ENCODE measurements at regions not wholly inside any gene's neighbourhood (a gene's known extent, or its start where the extent isn't known, plus 50 kb on each side); places are given as distances from the start of the nearest gene placed in this dataset.

DNA sequence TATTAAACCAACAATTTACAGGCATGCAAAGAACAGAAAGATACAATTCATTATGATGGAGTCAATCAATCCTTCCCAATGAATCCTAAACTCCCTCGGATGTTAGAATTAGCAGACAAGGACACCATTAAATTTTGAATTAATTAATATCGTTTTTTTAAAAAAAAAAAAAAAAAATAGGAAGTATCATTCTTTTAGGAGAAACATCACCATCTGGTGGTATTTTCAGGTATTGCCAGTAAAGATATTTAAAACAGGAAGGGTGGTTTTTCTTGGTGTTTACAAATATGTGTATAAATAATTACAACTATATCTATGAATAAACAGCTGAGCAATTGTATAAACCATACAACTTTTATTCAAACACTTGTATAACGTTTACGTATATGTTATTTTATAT is 564.4 kb downstream of the HAO1 start:
- no peaks in the 10 kb centered on the region for H3F3A ChIP-seq (replicated peaks; ENCODE audit: insufficient read depth)
- H3K9me3 ChIP-seq: 0 out of 2 replicates have a peak, but pooled peaks cover 3% of the 10 kb centered on the region
- H3K4me3 ChIP-seq (ENCODE audit: low read depth in 2 of 2, low read length in 1 of 2): no peak overlapping the region
- no peak overlapping the region for H2AFZ ChIP-seq (ENCODE audit: low read depth)
- POLR2A ChIA-PET: no interaction called here
- H3K9ac ChIP-seq: no peak overlapping the region
- no peak overlapping the region for H3K4me2 ChIP-seq
- no peaks in the 10 kb centered on the region for H3K79me2 ChIP-seq (ENCODE audit: insufficient read depth)
- no peaks in the 10 kb centered on the region for H3K9me2 ChIP-seq
- no peaks in the 10 kb centered on the region for H3K4me1 ChIP-seq (ENCODE audit: control insufficient read depth in 1 of 2, insufficient read depth in 2 of 2, low read depth in 1 of 2, low read length in 1 of 2)
- CTCF ChIA-PET: interaction anchor here (0.6 to 2.1 kb wide), 7 partner anchors 9 to 909 kb away, joined by 3 to 5 read pairs (median 3); no protein-coding TSS in a partner anchor
- no peaks in the 10 kb centered on the region for H4K20me1 ChIP-seq (ENCODE audit: insufficient read depth)
- no peak for DNase-seq
- WGBS (ENCODE audit: low lambda C conversion rate): 20% methylated on average over 4 of the region's 4 CpGs
- no peaks in the 10 kb centered on the region for H3K27me3 ChIP-seq (ENCODE audit: insufficient read depth)
- no peaks in the 10 kb centered on the region for H3K36me3 ChIP-seq (replicated peaks in 1 of 2; ENCODE audit: control insufficient read depth in 1 of 2, insufficient read depth in 2 of 2, low read length in 1 of 2)
- no peak overlapping the region for H3K27ac ChIP-seq (ENCODE audit: low read depth in 2 of 2, low read length in 1 of 2)
- TF ChIP-seq GABPA (IDR thresholded peaks at IDR 0.05; ENCODE audit: low read depth): no peak
- TF ChIP-seq TEAD4 (IDR thresholded peaks at IDR 0.05; ENCODE audit: borderline replicate concordance, insufficient read depth): no peak
- TF ChIP-seq, protein P1, sequence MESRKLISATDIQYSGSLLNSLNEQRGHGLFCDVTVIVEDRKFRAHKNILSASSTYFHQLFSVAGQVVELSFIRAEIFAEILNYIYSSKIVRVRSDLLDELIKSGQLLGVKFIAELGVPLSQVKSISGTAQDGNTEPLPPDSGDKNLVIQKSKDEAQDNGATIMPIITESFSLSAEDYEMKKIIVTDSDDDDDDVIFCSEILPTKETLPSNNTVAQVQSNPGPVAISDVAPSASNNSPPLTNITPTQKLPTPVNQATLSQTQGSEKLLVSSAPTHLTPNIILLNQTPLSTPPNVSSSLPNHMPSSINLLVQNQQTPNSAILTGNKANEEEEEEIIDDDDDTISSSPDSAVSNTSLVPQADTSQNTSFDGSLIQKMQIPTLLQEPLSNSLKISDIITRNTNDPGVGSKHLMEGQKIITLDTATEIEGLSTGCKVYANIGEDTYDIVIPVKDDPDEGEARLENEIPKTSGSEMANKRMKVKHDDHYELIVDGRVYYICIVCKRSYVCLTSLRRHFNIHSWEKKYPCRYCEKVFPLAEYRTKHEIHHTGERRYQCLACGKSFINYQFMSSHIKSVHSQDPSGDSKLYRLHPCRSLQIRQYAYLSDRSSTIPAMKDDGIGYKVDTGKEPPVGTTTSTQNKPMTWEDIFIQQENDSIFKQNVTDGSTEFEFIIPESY (IDR thresholded peaks at IDR 0.05; ENCODE audit: borderline replicate concordance, low read depth): no peak
- peak; percentile 55 for TF ChIP-seq CTCF (IDR thresholded peaks at IDR 0.05)
- no peak for TF ChIP-seq RFX5 (IDR thresholded peaks at IDR 0.05; ENCODE audit: low read length)
- peak; percentile 19; the same call in 1 of the 2 replicates for TF ChIP-seq RAD21 (IDR thresholded peaks at IDR 0.05; ENCODE audit: low read length)

- Histone ChIP-seq H2AFZ (ENCODE audit: low read depth) (no peak overlapping the region), H3K9ac (no peak overlapping the region), H3K4me3 (ENCODE audit: low read depth in 2 of 2, low read length in 1 of 2) (no peak overlapping the region), H3K4me1 (ENCODE audit: control insufficient read depth in 1 of 2, insufficient read depth in 2 of 2, low read depth in 1 of 2, low read length in 1 of 2) (no peaks in the 10 kb centered on the region), H3K4me2 (no peak overlapping the region), H3K79me2 (ENCODE audit: insufficient read depth) (no peaks in the 10 kb centered on the region), H3F3A (replicated peaks; ENCODE audit: insufficient read depth) (no peaks in the 10 kb centered on the region), H3K27ac (ENCODE audit: low read depth in 2 of 2, low read length in 1 of 2) (no peak overlapping the region), H3K9me3 (0 out of 2 replicates have a peak, but pooled peaks cover 3% of the 10 kb centered on the region), H3K36me3 (replicated peaks in 1 of 2; ENCODE audit: control insufficient read depth in 1 of 2, insufficient read depth in 2 of 2, low read length in 1 of 2) (no peaks in the 10 kb centered on the region), H3K27me3 (ENCODE audit: insufficient read depth) (no peaks in the 10 kb centered on the region), H4K20me1 (ENCODE audit: insufficient read depth) (no peaks in the 10 kb centered on the region), H3K9me2 (no peaks in the 10 kb centered on the region)
- TF ChIP-seq JUND (IDR thresholded peaks at IDR 0.05) (no peak), IRF3 (IDR thresholded peaks at IDR 0.05; ENCODE audit: low read depth, low read length) (no peak), FOSL2 (IDR thresholded peaks at IDR 0.05; ENCODE audit: borderline replicate concordance, low read depth) (no peak), GATA2 (CRISPR knock-in tag; IDR thresholded peaks at IDR 0.05) (no peak), CHD2 (IDR thresholded peaks at IDR 0.05; ENCODE audit: low read length, partially characterized antibody) (no peak), ELF1 (IDR thresholded peaks at IDR 0.05) (no peak), TAF1 (IDR thresholded peaks at IDR 0.05; ENCODE audit: borderline replicate concordance, low read depth, low read length) (no peak), SMC3 (IDR thresholded peaks at IDR 0.05; ENCODE audit: low read depth, low read length) (no peak), MXI1 (IDR thresholded peaks at IDR 0.05; ENCODE audit: low read depth, low read length) (no peak)
- ChIA-PET POLR2A (no interaction called here), CTCF (no interaction called here)
- WGBS (ENCODE audit: low lambda C conversion rate): 7% methylated on average over 5 of the region's 5 CpGs
- DNase-seq: no peak
Observed at GRCh38 chr20:7378864-7379605, 561.2 kb downstream of the HAO1 start.
